Superior temporal gyrus (tissue), 1 donor: ENCODE measurements at regions not wholly inside any gene's neighbourhood (a gene's known extent, or its start where the extent isn't known, plus 50 kb on each side); places are given as distances from the start of the nearest gene placed in this dataset.

Experiments used
- DNase-seq: peaks from one replicate; pipeline ENCODE4 v3.0.0-alpha.2; 2016; ENCODE audit errors: extremely low spot score

DNA sequence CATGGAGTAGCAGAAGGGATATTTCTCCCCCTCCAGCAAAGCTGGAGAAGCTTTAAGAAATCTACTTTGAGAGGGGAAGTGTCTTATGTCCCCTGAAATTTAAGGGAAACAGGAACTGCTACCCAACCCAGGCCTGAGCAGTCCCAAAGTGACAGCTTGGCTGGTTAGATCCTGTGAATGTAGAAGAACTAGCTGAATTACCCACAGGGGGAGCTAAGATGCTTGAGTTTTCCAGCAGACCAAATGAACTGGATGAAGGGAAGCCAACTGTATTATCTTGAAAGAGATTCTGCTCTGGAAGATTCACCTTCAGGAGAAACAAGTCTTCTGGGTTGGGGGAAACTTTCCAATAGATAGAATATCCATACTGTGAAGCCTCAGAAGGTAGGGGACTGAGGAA is 303.3 kb upstream of the MMS22L start:
- peak; percentile 71 for DNase-seq

DNA sequence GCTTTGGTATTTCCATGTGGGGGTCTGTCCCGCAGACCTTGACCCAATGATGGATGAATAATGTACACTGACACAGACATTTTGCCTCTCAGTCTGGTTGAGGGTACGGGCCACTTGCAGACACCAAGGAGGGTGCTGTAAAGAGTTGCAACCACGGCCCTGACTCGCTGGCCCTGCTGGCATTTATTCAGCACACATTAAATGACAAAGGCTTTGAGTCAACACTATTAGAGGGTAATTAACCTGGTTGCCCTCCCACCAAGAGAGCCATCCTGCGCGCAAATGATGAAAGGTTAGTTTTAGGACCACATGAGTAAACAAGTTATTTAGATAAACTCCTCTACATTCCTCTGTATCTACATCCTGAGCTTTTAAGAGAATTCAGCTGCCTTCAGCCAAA is 308.9 kb upstream of the MMS22L start:
- no peak for DNase-seq

DNA sequence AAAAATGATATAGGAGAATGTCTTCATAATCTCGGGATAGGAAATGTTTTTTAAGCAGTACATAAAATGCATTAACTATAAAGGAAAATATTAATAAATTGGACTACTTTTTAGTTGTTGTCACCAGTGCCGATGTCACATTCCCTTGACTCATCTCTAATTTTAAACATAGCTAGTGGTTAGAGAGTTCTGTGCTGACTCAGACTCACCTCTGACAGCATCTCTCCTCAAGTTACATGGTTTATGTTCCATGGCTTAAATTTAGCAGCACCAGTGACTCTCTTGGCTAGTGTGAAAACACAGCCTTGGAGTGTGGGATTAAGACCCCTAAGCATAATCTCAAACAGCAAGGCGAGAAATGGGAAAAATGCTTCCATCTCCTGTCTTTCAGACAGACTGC is 311.8 kb upstream of the MMS22L start:
- DNase-seq = no peak

DNA sequence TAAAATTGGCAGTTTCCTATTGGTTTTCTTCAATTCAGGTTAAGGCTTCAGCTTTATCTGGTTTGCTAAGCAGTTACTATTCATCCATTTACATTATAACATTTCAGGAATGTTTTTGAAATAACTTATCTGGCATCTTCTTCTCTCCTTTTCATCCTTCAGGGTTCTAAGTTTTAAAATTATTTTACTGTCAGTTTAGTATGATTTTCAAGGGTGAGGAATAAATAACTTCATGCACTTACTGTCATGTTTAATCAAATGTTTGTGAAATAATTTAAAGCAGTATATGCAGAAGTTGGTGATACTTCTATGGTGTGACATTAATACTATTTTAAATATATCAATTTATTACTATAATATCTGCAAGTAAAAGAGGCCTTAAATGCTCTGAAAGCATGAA is 338.1 kb upstream of the MMS22L start:
- no peak for DNase-seq

DNA sequence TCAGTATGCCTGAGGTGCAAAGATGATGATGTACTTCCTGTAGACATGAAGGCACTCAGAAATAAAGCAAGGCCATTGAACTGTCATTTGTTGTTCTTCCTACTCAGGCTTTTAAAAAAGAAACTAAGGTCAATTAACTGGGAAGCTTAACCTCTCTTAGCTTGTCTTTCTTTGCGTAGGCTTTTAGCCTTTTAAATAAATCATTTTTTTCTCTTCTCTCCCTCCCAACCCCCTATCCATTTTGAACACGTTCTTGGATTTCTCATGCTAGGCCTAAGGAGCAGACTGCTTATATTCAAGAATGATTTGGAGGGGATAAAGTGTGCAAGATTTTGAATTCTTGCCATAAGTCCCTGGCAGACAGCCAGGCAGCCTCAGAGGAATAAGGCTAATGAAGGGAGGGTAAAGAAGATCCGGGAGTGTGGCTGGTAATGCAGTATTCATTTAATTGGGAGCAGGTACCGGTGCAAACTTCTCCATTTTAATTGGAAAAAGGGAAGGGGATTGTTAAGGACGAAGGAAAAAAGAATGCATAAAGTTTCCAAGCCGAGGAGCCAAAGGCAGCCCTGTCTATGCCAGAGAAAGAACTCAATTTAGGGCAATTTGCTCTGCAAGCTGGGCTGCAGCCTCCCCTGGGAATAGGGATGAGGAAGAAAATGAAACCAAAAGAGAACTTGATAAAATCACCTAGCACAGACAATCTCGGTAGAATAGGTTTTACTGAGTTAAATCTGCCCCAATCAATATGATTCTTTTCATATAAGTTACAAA is 343.8 kb upstream of the MMS22L start:
- DNase-seq = peak; percentile 74

DNA sequence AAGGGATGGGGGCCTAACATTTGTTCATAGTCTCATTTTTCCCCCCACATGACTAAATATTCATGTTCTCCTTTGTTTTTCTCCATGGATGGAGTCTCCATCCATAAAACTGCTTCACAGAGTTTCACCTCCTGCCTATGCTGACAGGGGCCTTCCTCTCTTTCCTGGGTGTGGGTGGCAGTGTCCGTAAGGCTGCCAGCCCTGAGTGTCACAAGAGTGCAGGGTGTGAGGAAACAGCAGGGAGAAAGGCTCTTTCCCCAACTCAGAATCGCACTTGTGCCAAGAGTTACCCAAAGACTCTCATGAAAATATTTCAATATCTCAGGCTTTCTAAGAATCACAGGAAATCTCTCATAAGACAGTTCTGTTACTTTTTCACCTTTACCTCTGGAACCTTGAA is 346.2 kb upstream of the MMS22L start:
- DNase-seq = peak; percentile 31

DNA sequence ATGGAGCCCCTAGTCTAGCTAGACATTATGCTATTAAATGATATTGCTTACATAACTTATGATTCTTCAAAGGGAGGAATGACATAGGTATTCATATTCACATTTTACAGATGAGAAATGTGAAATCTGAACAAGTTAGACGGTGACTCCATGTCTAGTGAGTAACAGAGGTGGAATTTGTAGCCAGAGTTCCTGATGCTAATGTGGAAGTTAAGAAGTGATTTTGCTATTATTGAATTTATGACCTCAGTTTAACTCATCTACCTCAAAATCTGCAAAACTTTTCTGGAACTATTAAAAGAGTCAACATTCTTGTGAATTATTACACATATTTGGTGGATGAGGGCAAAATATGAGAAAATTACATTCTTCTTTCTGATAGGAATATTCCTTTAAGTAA is 347.6 kb upstream of the MMS22L start:
- peak; percentile 29 for DNase-seq

DNA sequence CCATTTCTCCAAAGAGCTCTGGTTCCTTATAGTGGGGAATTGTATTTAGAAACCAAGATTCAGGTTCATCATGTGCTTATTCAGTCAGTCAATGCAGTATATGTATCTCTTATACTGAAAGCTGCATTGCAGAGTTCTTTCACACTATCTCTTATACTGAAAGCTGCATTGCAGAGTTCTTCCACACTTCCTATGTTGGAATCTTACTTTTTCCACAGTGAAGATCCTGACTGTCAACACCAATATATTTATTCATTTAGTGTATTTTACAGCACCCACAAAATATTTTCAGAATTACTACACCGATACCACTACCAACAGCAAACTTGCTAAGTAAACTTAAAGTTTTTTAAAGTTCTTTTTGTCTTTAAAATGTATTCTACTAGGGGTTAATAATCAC is 349.3 kb upstream of the MMS22L start:
- DNase-seq = peak; percentile 25

DNA sequence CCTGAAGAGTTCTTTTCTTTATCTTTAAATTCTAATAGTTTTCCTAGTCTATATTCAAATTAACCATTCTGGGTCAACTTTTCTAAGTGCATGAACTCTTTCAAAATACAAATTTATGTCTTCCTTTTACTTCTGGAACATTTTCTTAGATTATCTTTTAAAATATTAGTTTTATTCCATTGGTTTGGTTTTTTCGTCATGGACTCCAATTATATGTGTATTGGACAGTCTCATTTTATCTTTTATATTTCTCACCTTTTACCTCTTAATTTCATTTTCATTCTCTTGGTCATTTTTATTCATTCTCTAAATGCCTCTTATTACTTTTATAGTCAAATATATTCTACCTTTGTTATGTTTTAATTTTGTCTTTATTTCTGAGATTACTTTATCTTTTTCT is 356.7 kb upstream of the MMS22L start:
- DNase-seq = no peak

DNA sequence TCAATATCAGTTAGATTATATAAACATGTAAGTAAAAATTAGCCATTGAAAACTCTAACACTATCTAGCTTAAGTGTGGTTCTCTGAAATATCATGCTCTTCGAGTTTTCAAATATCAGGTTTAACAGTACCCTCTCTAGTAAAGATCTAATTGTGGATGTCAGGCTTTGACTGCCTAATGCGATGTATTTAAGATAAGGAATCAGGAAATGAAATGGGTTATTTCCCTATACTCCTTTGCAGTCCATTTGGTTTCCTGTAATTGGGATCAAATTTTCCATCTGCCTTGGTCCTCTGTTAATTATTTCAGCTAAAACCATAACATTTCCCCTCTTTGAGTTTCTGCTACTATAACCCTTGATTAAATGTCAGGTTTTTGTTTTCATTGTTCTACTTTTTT is 361.3 kb upstream of the MMS22L start:
- DNase-seq = no peak

DNA sequence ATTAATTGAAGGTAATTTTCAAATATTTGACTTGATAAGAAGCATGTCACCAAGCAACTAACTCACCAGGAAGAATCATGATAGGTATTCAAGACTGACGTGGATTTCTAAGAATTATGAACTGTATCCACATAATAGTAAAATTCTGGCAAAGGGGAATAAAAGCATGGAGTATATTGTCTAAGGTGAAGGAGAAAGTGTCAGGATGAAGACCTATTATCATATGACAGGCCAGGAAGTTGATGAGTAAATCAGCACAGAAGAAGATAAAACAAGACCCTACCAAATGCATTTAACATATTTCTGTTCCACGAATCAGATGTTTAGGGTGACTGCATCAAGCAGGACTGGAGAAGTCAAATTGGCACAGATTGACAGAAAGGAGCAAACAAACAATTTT is 362.7 kb upstream of the MMS22L start:
- DNase-seq = no peak

DNA sequence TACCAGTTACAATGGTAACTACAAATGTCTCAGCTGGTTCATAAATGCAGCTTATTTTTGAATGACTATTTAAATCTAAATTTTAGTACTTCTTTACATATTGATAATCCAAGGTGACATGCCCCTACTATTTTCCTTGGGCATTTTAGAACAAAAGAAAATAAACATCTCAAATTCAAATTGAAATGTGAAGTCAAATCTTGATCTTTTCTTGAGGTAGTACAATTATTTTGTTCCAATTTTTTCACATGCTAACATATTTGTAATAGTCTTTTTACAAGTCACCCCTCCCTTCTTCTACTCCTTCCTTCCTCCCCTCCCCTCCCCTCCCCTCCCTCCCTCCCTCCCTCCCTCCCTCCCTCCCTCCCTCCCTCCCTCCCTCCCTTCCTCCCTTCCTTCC is 370.1 kb upstream of the MMS22L start:
- DNase-seq = no peak

DNA sequence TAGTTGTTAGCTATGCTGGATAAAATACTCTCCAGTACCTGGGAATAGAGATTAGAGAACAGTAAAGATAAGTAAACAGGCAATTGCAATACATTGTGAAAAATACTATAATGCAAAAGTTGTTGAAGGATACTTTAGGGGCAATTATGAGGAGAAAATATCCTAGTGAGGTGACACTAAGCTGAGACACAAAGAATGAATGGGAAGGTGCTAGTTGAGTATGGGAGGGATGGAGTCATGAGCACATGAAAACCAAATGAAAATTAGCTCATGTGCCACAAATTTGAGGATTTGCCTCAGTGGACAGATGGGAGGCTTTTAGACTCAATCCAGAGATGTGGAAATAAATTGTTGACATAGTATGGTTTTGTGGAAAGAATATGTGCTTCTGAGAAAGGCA is 370.5 kb upstream of the MMS22L start:
- DNase-seq = no peak

DNA sequence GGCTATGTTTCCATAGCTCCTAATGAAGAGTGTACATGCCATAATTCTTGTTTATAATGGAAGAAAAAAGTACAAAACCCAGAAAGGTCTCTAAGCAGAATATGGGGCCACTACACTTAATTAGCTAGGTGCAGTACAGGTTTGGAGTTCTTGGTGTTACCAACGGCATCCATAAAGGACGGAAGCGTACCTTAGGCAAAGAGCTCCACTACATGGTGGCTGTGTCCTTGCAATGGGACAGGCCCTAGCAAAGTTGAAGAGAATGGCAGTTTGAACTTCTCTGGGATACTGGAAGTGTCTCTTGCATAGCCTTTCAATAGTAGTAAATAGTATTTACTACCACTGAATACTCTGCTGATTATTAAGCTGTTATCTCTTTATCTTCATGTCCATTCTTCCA is 371.7 kb upstream of the MMS22L start:
- DNase-seq = no peak

DNA sequence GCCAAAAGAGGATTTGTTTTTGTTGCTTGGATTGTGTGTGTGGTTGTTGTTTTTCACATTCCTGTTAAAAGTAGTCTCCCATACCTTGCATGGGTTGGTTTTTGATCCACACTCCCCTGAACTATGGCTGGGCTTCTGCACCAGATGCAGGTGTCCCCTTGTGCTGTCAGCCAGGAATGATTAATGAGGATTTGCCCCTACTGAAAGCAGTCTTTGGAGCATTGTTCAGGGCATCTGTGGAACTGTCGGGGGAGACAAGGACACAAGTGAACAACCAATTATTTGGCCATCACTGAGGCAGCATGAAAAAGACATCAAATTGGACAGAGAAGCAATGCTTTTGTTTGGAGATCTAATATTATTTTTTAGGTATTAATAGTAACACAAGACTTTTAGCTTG is 373.2 kb upstream of the MMS22L start:
- peak; percentile 35 for DNase-seq

DNA sequence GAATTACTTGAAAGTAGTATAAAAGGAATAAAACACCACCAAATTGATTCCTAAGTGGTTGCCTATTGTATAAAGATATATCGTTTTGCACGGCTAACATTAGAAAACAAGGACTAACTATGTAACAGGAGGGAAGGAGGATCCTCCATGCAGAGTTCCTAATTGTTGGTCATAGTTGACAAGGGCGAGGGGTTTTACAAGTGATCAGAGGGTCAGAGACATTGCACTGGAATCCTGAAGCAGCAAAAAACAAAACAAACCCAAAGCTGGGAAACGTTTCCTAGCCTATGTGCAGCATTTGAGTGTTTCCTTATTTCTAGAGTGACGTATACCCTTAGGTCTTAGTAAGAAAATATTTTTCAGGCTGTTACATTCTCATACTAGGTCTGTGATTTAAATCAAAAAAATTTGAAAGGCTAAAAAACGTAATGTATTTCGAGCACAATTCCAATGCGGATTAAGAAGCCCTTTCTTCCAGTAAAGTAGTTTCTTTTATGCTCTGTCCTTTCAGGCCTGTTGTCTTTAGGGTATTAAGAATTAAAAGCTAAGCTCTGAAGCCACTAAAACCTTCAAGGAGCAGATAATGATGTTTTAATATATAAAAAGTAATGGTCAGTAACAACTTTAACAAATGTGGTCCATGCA is 373.8 kb upstream of the MMS22L start:
- DNase-seq = peak; percentile 29

DNA sequence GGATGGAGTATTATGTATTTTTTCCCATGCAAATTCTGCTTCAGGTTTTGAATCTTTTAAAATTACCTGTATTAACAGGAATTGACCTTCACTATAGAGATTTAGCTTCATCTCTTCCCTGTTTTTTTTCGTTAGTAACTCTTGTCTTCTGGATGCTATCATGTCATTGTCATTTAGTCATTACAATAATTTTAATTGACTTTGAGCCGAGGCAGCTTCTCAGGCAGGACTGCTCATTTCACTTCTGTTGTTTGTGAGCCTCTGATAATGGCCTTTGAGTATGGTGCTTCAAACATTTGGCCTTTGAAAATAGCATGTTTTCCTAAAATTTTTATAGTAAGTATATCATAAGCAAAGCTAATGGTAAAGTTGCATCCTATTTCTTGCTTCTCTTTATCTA is 375.1 kb upstream of the MMS22L start:
- no peak for DNase-seq

DNA sequence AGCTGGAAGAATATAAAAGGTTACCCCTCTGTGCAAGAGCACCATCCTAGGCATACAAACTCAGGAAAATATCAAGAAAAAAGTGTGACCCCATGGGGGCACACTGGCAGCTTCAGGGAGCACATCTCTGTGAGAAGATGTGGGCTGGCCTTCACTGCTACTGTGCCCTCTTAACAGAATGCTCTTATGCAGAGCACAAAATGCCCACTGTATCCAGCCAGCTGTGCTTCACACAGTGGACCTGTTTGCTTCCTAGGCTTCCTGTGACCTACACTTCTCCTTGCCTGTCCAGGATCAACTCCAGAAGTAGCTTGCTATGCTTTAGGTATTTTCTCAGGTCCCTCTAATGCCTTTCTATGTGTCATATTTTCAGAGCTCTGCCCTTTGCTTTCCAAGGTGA is 380.2 kb upstream of the MMS22L start:
- DNase-seq = peak; percentile 42

DNA sequence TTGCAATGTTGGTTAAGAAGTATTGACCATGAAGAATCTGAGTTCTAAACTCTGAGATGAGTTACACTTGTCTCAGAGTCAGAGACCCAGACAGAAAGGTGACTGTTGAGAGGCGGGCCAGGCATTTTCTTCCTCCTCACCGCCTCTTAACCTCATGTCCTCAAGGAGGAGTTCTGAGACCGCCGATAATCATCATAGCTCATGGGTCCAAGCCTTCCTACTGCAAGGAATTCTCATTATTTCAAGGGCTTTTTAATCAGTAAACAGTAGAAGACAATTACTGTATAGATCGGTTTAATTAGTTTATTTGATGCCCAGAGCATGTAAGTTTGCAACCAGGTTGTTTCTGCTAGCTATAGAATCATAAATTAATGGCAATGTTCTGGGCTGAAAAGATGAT is 382.4 kb upstream of the MMS22L start:
- DNase-seq = no peak

DNA sequence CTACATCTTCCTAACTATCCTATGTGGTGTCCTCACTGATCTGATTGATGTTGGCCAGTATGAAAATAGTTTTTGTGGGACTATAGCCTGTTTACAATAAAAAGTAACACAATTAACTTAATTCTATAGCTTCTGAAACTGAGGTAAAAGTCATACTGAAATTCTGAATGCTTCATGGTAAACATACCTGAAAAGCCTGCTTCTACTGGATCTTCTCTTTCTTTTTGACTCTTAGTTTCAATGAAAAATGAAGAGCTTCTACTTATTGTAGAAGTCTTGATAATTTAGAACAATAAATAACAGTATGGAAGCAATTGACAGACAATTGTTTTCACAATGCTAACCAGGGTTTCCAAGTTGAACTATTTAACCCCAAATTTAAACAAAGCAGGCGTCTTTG is 383.9 kb upstream of the MMS22L start:
- no peak for DNase-seq

DNA sequence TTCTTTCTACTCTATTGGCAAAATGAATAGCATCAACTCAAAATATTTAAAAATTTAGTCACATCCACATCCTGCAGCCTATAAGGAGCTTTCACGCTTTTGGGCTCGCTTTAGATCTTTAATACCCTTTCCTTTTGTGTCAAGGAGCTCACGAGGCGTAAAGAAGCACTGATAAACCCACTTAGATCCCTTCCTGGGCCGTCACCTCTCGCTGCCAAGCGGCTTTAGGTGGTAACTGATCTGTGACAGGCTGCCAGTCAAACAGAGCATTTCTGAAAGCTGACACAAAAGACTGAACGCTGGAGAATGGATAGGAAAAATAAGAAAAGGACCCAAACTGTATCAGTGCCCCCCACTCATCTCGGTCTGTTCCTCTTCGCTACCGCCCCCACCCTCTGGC is 385.7 kb upstream of the MMS22L start:
- peak; percentile 71 for DNase-seq

DNA sequence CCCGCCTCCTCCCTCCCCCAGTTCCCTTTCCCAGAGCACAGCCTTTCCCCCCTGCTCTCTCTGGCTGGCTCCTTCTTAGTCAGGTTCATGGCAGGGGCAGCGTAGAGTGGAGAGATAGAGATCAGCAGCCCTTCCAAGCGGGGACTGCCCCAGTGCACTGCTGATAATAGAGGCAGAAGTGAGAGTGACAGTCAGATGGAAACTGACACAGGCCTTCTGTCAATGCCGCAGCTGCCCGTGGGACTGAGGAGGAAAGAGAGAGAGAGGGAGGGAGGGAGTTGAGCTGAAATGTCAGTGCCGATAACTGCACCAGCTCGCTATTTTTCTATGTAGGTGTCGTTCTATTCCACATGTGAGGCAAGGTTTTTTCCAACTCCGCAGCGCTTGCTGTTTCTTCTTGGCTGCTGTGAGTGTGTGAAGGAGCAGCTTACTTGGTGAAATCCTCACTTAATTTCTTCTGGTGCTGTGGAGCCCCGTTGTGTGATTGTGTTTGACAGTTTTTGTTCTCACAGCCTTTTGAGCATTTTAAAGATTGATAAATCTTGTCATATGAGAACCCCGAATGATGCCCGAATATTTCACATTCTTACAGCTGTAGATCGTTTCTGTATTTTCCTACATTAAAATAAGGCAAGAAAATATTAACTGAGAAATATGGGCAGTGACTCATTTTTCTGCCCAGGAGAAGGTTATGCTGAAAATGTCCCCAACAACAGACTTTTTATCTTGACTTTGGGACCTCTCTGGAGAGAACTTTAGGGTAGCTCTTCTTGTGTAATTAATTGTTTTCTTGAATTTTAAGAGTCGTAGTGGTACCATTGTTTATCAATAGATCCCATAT is 386.4 kb upstream of the MMS22L start:
- DNase-seq = peak; percentile 86

DNA sequence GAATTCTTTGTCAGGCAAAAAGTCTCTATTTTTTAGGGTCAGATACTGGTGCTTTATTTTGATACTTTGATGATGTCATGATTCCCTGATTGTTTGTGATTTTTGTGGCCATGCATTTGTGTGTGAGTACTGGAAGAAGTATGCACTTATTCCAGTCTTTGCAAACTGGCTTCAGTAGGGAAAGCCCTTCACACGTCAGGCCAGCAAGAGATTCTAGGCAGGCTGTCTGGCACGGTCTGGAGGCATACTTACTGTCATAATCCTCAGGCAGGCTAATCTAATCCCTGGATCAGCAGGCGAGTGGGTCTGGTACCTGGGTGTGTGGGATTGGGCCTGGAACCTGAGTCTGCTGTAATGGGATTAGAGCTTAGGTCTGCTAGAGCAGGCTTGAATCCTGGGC is 391.8 kb upstream of the MMS22L start:
- DNase-seq = no peak
